ENCODE measurements at regions not wholly inside any gene's neighbourhood (a gene's known extent, or its start where the extent isn't known, plus 50 kb on each side); places are given as distances from the start of the nearest gene placed in this dataset.

DNA sequence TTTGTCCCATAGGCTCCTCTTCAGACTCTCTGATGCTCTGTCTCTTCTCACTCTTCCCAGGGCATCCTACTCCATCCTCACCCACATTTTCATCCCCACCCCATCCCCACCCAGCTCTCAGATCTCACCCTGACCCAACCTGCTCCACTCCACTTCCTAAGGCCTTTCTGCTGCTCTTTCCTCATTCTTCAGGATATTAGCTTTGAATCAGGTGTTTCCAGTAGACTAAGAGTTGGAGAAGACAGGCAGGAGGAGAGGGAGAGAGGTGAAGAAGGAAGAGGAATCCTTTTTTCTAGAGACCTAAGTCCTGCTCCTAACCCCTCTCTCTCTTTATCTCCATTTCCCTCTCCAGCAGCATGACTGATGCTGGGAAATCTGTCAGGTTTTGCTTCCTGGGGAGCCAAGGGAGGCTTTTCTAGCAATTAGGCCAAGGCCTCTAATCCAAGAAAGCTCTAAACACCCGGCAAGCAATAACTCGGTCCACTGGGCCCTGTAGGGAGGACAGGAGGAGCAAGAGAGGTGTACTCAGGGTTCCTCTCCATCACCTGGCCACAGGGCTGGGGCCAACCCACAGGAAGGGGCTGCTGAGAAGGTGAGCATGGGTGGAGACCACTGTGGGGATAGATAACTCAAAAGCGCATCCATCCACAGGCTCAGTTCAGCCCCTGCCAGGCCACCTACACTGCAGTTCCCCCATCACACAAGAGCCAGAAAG, 133.3 kb downstream of the TMEM132E start:
- Histone ChIP-seq H3K36me3 (no peaks in the 10 kb centered on the region), H3K27ac (no peak overlapping the region), H3K9me3 (no peaks in the 10 kb centered on the region), H3K27me3 (no peaks in the 10 kb centered on the region), H3K4me3 (replicated peaks in 1 of 3) (no peak overlapping the region), H3K4me1 (no peaks in the 10 kb centered on the region)
- WGBS, 2 donors = 75 to 77% methylated on average over 3 of the region's 3 CpGs
- no peak for DNase-seq
- TF ChIP-seq POLR2A (IDR thresholded peaks at IDR 0.05) = no peak
- no peak for TF ChIP-seq CTCF (IDR thresholded peaks at IDR 0.05)
- intact Hi-C loops (cut with DNase I) = no loop called here

DNA sequence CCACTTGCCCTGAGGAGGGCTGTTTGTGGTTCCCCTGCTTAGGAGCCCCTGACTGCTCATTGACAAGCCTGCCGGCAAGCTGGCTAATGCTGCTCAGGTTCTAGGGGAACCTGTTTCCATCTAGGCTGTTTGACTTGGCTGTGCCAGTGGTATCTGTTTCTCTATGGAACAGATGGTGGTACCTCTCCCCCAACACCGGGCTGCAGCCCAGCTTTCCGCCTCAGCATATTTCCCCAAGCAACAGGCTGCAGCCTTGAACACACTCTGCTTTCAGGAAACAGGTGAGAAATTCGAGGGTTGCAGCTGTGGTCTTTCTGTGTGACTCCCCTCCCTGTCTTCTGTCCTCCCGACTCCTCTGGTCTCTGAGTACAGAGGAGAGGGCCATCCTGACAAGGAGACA, 132.3 kb downstream of the TMEM132E start:
- H3K9me3 ChIP-seq = no peaks in the 10 kb centered on the region
- intact Hi-C loops (cut with DNase I) = no loop called here
- H3K36me3 ChIP-seq = no peaks in the 10 kb centered on the region
- H3K4me1 ChIP-seq = no peaks in the 10 kb centered on the region
- no peak for TF ChIP-seq CTCF (IDR thresholded peaks at IDR 0.05)
- no peak for TF ChIP-seq POLR2A (IDR thresholded peaks at IDR 0.05)
- DNase-seq = no peak
- H3K27me3 ChIP-seq = no peaks in the 10 kb centered on the region
- no peak overlapping the region for H3K4me3 ChIP-seq (replicated peaks in 1 of 3)
- no peak overlapping the region for H3K27ac ChIP-seq
- 55 to 58% methylated on average over 5 of the region's 5 CpGs for WGBS, 2 donors

- Histone ChIP-seq H3K27me3 (no peaks in the 10 kb centered on the region), H3K4me3 (replicated peaks in 1 of 3) (no peak overlapping the region), H3K9me3 (no peaks in the 10 kb centered on the region), H3K36me3 (no peaks in the 10 kb centered on the region), H3K27ac (no peak overlapping the region), H3K4me1 (no peaks in the 10 kb centered on the region)
- DNase-seq = no peak
- WGBS, 2 donors = 76 to 94% methylated on average over 2 to 3 of the region's 3 CpGs
- no peak for TF ChIP-seq POLR2A (IDR thresholded peaks at IDR 0.05)
- TF ChIP-seq CTCF (IDR thresholded peaks at IDR 0.05) = no peak
- intact Hi-C loops (cut with DNase I) = no loop called here
These were observed 130.8 kb downstream of the TMEM132E start for GRCh38 chr17:34710226-34710625.

GRCh38 chr17:34709158-34709754, 129.9 kb downstream of the TMEM132E start:
- no peaks in the 10 kb centered on the region for H3K9me3 ChIP-seq
- H3K36me3 ChIP-seq = no peaks in the 10 kb centered on the region
- no peaks in the 10 kb centered on the region for H3K27me3 ChIP-seq
- intact Hi-C loops (cut with DNase I) = no loop called here
- H3K4me3 ChIP-seq (replicated peaks in 1 of 3) = no peak overlapping the region
- H3K27ac ChIP-seq = no peak overlapping the region
- H3K4me1 ChIP-seq = no peaks in the 10 kb centered on the region
- WGBS, 2 donors = 34 to 48% methylated on average over 8 of the region's 8 CpGs
- DNase-seq = no peak
- no peak for TF ChIP-seq POLR2A (IDR thresholded peaks at IDR 0.05)
- TF ChIP-seq CTCF (IDR thresholded peaks at IDR 0.05) = no peak

GRCh38 chr17:34706029-34706428, 126.6 kb downstream of the TMEM132E start:
- peak; percentile 4 to 43 for DNase-seq

More at GRCh38 chr17:34706029-34706428, 126.6 kb downstream of the TMEM132E start:
- H3K9me3 ChIP-seq = no peaks in the 10 kb centered on the region
- H3K36me3 ChIP-seq = no peaks in the 10 kb centered on the region
- no peak for TF ChIP-seq CTCF (IDR thresholded peaks at IDR 0.05)
- TF ChIP-seq POLR2A (IDR thresholded peaks at IDR 0.05) = no peak
- no peak overlapping the region for H3K4me3 ChIP-seq (replicated peaks in 1 of 3)
- H3K27me3 ChIP-seq = no peaks in the 10 kb centered on the region
- 4 to 6% methylated on average over 4 of the region's 4 CpGs for WGBS, 2 donors
- intact Hi-C loops (cut with DNase I) = no loop called here
- H3K27ac ChIP-seq = no peak overlapping the region
- no peaks in the 10 kb centered on the region for H3K4me1 ChIP-seq

All from thyroid gland (tissue), 4 donors.